ENCODE measurements at regions not wholly inside any gene's neighbourhood (a gene's known extent, or its start where the extent isn't known, plus 50 kb on each side); places are given as distances from the start of the nearest gene placed in this dataset.

GRCh38 chr14:71374989-71375388, 467.7 kb downstream of the PCNX1 start:
- TF ChIP-seq POLR2A (IDR thresholded peaks at IDR 0.05; ENCODE audit: low read depth, low read length) (no peak), EZH2 (IDR thresholded peaks at IDR 0.05; ENCODE audit: borderline replicate concordance, low read depth, low read length, severe bottlenecking) (no peak), CTCF (IDR thresholded peaks at IDR 0.05; ENCODE audit: extremely low read depth in 1 of 2, insufficient read depth in 1 of 2, low read depth in 1 of 2, low read length in 2 of 2) (no peak), POLR2AphosphoS5 (IDR thresholded peaks at IDR 0.05; ENCODE audit: insufficient read depth, low read depth, low read length) (no peak), JUN (IDR thresholded peaks at IDR 0.05; ENCODE audit: borderline replicate concordance, insufficient read depth, insufficient read length, low read depth) (no peak)
